GM19324 (cell line): ENCODE measurements at regions not wholly inside any gene's neighbourhood (a gene's known extent, or its start where the extent isn't known, plus 50 kb on each side); places are given as distances from the start of the nearest gene placed in this dataset.
"Not testable (repeated sequence)": the region's sequence is repeated elsewhere in the genome, so short reads cannot be mapped to it uniquely, and the experiment has no call there.

Source experiments
- ATAC-seq: cut with Tn5 transposase; IDR thresholded peaks from one replicate; pipeline ENCODE4 v1.9.1; 2021; ENCODE audit warnings: mild to moderate bottlenecking, moderate library complexity; ENCODE audit not compliant: unreplicated experiment, low FRiP score

- not testable (repeated sequence) for ATAC-seq
Observed at GRCh38 chr17:20933040-20933439, 109.8 kb downstream of the USP22 start.

GRCh38 chr17:20934288-20934687 lies 108.5 kb downstream of the USP22 start:
- ATAC-seq: no peak

- no peak for ATAC-seq
Observed at GRCh38 chr17:20935740-20936139, 107.1 kb downstream of the USP22 start.

GRCh38 chr17:20938244-20938643 lies 104.6 kb downstream of the USP22 start:
- no peak for ATAC-seq

DNA sequence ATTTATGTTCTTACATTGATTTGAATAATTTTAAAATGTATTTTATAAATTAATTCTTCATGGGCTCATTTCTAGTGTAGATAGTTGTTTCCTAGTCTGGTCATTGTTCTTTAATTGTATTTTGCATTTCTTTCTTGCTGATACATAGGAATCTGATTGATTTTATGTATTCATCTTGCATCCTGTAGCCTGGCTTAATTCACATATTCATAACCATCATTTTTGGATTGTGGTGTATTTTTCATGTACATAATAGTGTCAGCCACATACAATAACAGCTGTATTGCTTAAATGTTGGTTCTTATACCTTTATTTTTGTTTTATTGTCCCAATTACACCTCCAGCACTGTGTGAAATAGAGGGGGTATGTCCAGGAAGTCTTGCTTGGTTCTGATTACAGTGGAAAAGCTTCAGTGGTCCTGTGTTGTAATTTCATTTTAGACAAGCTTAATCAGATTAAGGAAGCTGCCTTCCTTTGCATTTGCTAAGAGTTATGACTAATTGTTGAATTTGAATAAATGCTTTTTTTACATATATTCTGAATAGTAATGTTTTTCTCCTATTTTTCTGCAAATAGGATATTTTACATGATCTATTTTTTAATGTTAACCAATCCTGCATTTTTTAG lies 103.7 kb downstream of the USP22 start:
- ATAC-seq: no peak

DNA sequence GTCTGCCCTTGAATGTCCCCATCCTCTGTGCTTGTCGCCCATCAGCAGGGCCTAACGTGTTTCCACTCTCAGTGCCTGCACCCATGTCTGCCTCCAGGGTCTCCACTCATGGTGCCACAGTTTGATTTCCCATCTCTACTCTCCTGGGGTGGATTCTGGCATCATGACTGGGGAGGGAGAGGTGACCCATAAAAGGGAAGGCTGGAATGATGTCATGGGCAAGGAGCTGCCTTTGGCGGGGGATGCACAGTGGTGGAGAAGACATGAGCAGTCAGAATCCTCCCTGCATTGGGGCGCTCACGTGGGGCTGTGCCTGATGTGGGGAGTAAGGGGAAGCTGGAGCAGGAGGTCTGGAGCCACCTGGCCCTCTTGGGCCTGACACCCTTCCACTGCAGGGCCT lies 100.9 kb downstream of the USP22 start:
- ATAC-seq: no peak

GRCh38 chr17:20944014-20944865 lies 98.6 kb downstream of the USP22 start:
- no peak for ATAC-seq

- ATAC-seq: not testable (repeated sequence)
Observed at GRCh38 chr17:20947708-20948107, 95.1 kb downstream of the USP22 start.

DNA sequence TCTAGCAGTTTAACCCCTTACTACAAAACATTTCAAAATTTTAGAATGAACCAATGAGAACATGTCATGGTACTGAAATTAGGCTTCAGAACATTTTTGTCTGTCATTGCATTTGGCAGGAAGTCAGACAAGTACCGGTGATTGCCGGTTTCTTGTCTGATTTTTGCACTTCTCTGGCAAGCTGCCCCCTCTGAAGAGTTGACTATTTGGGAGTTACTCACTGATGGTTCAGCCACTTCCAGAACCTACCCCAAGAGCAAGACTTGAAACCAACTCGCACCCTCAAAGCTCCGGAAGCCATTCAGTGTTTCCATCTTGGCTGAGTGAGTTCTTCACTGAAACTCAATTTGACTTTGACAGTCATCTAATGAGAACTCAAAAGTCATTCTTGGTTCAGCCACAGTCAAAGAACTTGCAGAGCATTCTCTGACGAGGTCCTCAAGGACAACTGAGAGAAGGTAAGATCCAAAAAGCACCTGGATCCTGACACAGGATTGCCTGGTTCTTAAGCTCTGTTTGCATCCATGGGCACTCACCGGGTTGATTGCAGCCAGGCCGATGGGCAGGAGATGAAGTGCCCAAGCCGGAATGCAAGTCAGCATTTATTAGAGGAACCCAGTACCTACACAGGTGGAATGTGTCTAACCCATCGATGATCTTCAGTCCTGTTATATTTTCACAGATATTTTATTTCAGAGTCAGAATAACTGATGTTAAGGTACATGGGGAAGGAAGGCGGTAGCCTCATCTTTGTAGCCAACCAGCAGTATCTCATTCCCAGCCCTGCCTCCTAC lies 93.6 kb downstream of the USP22 start:
- no peak for ATAC-seq
